ENCODE measurements at regions not wholly inside any gene's neighbourhood (a gene's known extent, or its start where the extent isn't known, plus 50 kb on each side); places are given as distances from the start of the nearest gene placed in this dataset.

DNA sequence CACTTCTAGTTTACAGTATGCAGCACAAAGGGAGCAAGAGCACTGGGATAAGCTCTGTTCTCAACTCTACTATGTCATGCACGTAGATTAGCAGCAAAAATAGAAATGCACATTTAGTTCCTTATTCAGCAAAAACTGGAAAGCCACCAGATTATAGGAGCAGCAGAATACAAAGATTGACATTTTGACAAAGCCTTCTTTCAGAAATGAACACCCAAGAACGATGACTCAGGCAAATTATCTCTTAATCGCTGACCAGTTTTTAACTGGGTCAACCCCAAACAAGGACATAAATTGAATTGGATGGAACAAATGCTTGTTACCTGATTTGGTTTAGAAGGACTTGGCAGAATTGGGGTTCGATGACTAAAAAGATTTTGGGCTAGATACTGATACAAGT lies 775.3 kb upstream of the HS3ST1 start:
- TF ChIP-seq STAT1 (IDR thresholded peaks at IDR 0.05; ENCODE audit: unreplicated experiment) (no peak), EZH2 (IDR thresholded peaks at IDR 0.05; ENCODE audit: low read depth, unreplicated experiment) (no peak), POLR2AphosphoS5 (IDR thresholded peaks at IDR 0.05; ENCODE audit: low read depth) (no peak), ZNF114 (CRISPR knock-in tag; IDR thresholded peaks at IDR 0.05) (no peak), ZNF331 (CRISPR knock-in tag; IDR thresholded peaks at IDR 0.05; ENCODE audit: low read depth) (no peak), JUNB (IDR thresholded peaks at IDR 0.05; ENCODE audit: unreplicated experiment) (no peak), EZH2phosphoT487 (IDR thresholded peaks at IDR 0.05; ENCODE audit: unreplicated experiment) (no peak), CREB1 (CRISPR knock-in tag; IDR thresholded peaks at IDR 0.05; ENCODE audit: low read depth) (no peak), NANOG (IDR thresholded peaks at IDR 0.05; ENCODE audit: borderline replicate concordance) (no peak)
- TF ChIP-seq, protein P1, sequence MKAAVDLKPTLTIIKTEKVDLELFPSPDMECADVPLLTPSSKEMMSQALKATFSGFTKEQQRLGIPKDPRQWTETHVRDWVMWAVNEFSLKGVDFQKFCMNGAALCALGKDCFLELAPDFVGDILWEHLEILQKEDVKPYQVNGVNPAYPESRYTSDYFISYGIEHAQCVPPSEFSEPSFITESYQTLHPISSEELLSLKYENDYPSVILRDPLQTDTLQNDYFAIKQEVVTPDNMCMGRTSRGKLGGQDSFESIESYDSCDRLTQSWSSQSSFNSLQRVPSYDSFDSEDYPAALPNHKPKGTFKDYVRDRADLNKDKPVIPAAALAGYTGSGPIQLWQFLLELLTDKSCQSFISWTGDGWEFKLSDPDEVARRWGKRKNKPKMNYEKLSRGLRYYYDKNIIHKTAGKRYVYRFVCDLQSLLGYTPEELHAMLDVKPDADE (IDR thresholded peaks at IDR 0.05), result no peak
- TF ChIP-seq, protein P2, sequence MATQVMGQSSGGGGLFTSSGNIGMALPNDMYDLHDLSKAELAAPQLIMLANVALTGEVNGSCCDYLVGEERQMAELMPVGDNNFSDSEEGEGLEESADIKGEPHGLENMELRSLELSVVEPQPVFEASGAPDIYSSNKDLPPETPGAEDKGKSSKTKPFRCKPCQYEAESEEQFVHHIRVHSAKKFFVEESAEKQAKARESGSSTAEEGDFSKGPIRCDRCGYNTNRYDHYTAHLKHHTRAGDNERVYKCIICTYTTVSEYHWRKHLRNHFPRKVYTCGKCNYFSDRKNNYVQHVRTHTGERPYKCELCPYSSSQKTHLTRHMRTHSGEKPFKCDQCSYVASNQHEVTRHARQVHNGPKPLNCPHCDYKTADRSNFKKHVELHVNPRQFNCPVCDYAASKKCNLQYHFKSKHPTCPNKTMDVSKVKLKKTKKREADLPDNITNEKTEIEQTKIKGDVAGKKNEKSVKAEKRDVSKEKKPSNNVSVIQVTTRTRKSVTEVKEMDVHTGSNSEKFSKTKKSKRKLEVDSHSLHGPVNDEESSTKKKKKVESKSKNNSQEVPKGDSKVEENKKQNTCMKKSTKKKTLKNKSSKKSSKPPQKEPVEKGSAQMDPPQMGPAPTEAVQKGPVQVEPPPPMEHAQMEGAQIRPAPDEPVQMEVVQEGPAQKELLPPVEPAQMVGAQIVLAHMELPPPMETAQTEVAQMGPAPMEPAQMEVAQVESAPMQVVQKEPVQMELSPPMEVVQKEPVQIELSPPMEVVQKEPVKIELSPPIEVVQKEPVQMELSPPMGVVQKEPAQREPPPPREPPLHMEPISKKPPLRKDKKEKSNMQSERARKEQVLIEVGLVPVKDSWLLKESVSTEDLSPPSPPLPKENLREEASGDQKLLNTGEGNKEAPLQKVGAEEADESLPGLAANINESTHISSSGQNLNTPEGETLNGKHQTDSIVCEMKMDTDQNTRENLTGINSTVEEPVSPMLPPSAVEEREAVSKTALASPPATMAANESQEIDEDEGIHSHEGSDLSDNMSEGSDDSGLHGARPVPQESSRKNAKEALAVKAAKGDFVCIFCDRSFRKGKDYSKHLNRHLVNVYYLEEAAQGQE (IDR thresholded peaks at IDR 0.05; ENCODE audit: unreplicated experiment), result no peak
- TF ChIP-seq, protein P3, sequence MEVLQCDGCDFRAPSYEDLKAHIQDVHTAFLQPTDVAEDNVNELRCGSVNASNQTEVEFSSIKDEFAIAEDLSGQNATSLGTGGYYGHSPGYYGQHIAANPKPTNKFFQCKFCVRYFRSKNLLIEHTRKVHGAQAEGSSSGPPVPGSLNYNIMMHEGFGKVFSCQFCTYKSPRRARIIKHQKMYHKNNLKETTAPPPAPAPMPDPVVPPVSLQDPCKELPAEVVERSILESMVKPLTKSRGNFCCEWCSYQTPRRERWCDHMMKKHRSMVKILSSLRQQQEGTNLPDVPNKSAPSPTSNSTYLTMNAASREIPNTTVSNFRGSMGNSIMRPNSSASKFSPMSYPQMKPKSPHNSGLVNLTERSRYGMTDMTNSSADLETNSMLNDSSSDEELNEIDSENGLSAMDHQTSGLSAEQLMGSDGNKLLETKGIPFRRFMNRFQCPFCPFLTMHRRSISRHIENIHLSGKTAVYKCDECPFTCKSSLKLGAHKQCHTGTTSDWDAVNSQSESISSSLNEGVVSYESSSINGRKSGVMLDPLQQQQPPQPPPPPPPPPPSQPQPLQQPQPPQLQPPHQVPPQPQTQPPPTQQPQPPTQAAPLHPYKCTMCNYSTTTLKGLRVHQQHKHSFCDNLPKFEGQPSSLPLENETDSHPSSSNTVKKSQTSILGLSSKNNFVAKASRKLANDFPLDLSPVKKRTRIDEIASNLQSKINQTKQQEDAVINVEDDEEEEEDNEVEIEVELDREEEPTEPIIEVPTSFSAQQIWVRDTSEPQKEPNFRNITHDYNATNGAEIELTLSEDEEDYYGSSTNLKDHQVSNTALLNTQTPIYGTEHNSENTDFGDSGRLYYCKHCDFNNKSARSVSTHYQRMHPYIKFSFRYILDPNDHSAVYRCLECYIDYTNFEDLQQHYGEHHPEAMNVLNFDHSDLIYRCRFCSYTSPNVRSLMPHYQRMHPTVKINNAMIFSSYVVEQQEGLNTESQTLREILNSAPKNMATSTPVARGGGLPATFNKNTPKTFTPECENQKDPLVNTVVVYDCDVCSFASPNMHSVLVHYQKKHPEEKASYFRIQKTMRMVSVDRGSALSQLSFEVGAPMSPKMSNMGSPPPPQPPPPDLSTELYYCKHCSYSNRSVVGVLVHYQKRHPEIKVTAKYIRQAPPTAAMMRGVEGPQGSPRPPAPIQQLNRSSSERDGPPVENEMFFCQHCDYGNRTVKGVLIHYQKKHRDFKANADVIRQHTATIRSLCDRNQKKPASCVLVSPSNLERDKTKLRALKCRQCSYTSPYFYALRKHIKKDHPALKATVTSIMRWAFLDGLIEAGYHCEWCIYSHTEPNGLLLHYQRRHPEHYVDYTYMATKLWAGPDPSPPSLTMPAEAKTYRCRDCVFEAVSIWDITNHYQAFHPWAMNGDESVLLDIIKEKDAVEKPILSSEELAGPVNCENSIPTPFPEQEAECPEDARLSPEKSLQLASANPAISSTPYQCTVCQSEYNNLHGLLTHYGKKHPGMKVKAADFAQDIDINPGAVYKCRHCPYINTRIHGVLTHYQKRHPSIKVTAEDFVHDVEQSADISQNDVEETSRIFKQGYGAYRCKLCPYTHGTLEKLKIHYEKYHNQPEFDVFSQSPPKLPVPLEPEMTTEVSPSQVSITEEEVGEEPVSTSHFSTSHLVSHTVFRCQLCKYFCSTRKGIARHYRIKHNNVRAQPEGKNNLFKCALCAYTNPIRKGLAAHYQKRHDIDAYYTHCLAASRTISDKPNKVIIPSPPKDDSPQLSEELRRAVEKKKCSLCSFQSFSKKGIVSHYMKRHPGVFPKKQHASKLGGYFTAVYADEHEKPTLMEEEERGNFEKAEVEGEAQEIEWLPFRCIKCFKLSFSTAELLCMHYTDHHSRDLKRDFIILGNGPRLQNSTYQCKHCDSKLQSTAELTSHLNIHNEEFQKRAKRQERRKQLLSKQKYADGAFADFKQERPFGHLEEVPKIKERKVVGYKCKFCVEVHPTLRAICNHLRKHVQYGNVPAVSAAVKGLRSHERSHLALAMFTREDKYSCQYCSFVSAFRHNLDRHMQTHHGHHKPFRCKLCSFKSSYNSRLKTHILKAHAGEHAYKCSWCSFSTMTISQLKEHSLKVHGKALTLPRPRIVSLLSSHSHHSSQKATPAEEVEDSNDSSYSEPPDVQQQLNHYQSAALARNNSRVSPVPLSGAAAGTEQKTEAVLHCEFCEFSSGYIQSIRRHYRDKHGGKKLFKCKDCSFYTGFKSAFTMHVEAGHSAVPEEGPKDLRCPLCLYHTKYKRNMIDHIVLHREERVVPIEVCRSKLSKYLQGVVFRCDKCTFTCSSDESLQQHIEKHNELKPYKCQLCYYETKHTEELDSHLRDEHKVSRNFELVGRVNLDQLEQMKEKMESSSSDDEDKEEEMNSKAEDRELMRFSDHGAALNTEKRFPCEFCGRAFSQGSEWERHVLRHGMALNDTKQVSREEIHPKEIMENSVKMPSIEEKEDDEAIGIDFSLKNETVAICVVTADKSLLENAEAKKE (CRISPR knock-in tag; IDR thresholded peaks at IDR 0.05), result no peak
- TF ChIP-seq, protein P4, sequence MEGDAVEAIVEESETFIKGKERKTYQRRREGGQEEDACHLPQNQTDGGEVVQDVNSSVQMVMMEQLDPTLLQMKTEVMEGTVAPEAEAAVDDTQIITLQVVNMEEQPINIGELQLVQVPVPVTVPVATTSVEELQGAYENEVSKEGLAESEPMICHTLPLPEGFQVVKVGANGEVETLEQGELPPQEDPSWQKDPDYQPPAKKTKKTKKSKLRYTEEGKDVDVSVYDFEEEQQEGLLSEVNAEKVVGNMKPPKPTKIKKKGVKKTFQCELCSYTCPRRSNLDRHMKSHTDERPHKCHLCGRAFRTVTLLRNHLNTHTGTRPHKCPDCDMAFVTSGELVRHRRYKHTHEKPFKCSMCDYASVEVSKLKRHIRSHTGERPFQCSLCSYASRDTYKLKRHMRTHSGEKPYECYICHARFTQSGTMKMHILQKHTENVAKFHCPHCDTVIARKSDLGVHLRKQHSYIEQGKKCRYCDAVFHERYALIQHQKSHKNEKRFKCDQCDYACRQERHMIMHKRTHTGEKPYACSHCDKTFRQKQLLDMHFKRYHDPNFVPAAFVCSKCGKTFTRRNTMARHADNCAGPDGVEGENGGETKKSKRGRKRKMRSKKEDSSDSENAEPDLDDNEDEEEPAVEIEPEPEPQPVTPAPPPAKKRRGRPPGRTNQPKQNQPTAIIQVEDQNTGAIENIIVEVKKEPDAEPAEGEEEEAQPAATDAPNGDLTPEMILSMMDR (conservative IDR thresholded peaks at IDR 0.05; ENCODE audit: low read depth in 2 of 2), result no peak
- Histone ChIP-seq H3K27me3 (ENCODE audit: insufficient read depth) (no peaks in the 10 kb centered on the region), H3K36me3 (ENCODE audit: insufficient read depth) (no peaks in the 10 kb centered on the region), H3K27ac (ENCODE audit: low read depth) (no peak overlapping the region), H4K20me1 (replicated peaks; ENCODE audit: insufficient read depth) (no peaks in the 10 kb centered on the region), H3K4me3 (no peak overlapping the region), H3K4me1 (ENCODE audit: insufficient read depth) (no peaks in the 10 kb centered on the region), H3F3A (replicated peaks; ENCODE audit: low read depth) (no peaks in the 10 kb centered on the region), H3K4me2 (no peak overlapping the region), H2AFZ (no peak overlapping the region), H3K9me2 (ENCODE audit: insufficient read depth) (no peaks in the 10 kb centered on the region; the same call in 1 of the 2 replicates), H3K79me2 (replicated peaks; ENCODE audit: insufficient read depth) (no peaks in the 10 kb centered on the region)
- Mint-ChIP-seq H3K9me3 (no peaks in the 10 kb centered on the region), H3K27ac (no peak overlapping the region), H3K4me1 (peaks cover 9% of the 10 kb centered on the region; the same call in 2 of the 3 replicates), H3K27me3 (ENCODE audit: insufficient read depth, low read depth, poor library complexity) (no peaks in the 10 kb centered on the region), H3K4me3 (no peak overlapping the region), H3K36me3 (ENCODE audit: low read depth) (no peaks in the 10 kb centered on the region)
- ATAC-seq, result no peak
- no peak for DNase-seq (ENCODE audit: low spot score)
